ENCODE measurements at regions not wholly inside any gene's neighbourhood (a gene's known extent, or its start where the extent isn't known, plus 50 kb on each side); places are given as distances from the start of the nearest gene placed in this dataset.

DNA sequence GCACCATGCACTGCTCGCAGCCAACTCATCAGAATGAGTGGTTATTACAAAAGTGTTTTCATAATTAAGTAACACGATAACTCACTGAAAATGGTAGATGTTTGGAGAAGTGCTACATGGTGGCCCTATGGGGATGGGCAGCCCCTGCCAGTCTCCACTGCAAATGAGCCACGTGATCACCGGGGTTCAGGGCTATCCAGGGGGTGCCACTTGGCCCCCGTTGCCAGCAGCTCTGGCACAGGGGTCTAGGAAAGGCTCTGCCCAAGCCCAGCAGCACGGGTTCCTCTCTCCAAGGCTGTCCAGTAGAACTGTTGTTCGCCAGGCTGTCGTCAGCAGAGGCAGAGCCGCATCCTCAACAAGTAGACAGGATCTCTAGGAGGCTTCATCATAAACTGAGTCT is 382.1 kb upstream of the B3GAT1 start:
- no peak for DNase-seq

DNA sequence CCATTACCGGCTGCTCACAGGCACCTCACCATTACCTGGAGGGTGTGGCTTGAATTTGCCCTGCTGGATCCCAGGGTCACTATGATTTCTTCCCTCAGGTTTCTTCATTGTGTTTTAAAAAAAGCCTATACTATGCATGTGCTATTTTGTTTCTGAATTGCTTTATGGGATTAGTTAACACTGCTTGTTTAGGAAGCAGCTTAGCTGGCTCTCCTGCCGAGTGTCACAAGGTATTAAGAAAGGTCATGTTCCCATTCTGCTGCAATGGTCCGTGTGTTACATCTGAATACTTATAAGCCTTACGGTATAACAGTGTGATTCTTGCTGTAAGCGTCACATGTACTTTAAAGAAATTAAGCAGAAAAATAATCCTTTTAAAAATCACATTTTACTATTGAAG is 380.6 kb upstream of the B3GAT1 start:
- no peak for DNase-seq

DNA sequence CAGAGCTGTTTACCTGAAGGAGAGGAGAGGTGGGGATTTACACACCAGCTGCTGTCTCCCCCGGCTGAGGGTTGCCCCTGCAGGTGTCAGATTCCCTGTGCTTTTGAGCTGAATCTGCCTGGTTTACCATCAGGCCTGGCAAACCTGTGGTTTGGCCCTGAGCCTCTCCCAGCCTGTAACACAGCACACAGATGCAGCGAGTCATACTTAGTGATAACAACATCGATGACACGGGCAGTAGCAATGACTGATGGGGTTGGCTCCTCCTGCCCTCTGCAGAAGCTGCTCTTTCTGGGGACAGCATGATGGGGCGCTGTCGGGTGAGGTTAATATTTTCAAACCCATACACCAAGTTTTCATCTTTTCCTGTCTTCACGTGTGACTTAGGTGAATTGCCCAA is 380.0 kb upstream of the B3GAT1 start:
- no peak for DNase-seq

DNA sequence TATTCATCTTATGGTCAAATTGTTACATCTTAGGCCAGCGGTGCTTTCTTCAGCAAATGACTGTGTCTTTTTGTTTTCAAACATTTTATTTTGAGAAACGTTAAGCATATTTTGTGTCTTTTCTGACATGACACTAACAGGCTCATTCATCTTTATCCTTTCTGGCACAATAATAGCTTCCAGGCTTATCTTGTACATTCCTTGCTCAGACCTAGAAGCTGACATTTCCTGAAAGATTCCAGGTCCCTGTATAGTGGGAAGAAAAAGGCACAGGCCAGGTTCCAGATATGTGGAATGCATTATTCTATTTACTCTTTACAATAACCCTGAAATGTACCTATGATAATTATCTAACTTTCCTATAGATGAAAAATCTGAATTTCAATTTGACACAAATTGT is 379.1 kb upstream of the B3GAT1 start:
- no peak for DNase-seq

DNA sequence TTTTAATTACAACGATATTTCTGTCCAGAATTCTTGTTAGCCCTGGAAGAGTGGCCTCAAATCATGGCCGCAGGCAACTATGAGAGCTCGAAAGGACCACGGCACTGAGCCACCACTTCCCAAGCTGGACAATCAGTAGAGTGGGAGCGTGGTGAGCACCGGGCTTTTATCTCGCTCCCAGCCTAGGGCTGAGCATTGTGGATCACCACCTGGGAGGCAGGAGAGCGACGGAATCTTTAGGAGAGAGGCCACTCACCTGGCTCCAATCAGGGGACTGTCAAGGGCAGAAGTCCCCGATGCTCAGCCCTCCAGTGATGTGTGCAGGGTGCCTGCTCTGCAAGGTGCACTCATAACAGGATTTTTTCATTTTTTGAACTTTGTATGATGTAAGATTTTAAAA is 377.1 kb upstream of the B3GAT1 start:
- DNase-seq, result no peak

DNA sequence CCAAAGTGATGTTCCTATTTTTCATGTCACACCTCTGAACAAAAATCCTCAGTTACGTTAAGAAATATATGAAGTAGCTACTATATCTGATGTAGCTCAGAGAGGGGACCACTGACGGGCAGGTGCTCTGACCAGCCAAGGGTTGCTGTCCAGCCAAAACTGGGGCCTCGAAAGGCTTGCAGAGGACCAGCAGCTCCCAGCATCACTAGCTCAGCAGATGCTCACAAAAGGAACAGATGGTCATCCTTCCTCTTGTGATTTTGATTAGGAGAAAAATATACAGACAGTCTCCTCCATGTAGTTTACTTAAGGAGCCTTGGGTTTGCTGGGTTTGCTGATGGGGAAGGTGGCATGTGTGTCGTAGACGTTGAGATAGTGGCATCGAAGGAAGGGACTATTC is 374.6 kb upstream of the B3GAT1 start:
- no peak for DNase-seq

DNA sequence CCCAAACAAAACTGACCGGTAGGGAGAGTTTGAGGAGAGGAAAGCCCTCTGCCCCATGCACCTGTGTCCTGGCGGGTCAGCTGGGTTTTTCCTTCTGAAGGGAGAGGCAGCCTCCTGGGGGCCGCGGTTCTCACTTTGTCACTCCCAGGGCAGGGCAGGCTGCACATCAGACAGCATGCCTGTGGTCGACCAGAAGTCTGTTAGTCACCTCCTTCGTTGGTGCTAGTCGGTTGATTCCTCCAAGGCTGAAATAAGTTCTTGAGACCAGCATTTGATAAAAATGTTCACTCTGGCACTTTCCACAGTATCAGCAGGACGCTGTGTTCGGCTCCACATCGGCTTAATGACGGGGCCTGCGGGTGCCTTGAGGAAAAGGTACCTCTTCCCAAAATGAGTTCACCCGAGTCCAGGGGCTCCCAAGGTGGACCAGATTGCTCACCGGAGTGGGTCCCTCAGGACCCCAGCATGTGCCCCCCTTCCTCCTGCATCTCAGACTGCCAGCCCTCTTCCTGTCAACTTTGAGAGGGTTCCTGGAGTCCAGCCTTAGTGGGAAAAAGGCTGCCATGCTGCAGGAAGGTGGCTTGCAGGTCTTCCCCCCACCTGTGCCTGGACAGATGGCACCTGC is 373.7 kb upstream of the B3GAT1 start:
- no peak for DNase-seq

DNA sequence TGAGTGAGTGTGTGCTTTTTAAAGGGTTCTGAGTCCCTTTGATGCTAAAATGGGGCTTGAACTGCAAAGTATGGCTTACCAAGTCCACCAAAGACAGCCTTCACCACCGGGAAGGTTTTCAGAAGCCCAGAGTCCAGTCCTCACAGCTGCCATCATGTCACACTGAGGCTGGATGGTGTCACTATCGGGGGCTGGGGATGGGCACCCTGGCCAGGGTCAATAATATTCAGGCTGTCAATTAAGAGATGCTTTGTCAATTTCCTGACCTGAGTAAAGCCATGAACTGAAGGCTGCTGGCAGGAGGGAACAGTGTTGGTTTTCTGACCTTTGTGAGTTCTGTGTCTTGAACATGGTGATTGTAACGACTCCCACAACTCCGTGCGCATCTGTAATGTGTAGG is 373.0 kb upstream of the B3GAT1 start:
- DNase-seq, result no peak

DNA sequence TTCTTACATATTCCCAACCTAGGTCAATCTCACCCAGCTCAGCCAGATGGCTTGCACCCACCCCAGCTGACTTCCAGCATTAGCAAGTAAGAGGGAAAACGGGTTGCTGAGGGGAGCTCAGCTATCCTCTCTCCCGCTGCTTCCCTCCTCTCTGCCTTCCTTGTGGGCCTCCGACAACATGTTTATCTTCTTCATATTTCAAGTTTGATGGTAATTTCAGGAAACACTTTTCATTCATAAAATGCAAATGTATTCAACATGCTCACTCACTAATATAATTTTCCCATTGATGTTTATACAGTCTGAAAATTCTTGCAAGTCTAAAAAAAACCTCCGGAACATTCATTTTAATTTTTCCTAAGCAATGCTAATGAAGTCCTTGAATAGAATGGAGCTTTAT is 372.5 kb upstream of the B3GAT1 start:
- DNase-seq, result no peak

DNA sequence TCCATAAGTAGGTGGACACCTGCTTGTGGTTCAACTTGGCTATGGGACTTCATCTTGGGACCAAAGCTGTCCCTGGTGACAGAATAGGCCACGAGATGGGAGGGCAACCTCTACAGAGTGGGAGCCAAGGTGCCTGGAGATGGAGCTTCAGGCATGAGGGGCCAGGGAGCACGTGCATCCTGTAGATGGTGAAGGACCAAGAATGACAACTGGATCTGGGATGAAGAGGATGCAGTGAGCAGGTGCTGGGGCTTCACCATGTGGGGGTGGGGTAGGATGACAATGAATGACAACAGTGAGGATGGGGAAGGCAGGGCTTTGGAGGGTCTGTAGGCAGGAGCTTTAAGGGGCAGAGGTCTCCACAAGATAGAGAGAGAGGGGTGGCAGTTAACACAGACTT is 372.0 kb upstream of the B3GAT1 start:
- no peak for DNase-seq

DNA sequence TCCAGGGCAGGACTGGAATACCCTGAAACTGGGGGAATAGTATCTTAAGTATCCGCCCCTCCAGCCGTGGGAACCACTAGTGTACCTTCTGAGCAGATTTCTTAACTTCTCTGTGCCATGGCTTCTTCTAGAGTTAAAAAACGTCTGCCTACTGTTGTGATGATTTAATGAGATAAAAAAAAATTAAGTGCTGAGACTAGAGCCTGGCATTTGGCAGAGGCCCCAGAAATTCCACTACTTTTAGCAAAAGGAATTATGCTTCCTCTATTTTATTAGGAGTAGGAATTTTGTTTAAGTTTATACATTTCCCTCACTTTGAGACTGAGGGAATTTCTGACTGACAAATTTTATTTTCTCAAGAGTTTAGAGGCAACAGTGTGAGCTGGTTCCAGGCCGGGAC is 371.2 kb upstream of the B3GAT1 start:
- no peak for DNase-seq

DNA sequence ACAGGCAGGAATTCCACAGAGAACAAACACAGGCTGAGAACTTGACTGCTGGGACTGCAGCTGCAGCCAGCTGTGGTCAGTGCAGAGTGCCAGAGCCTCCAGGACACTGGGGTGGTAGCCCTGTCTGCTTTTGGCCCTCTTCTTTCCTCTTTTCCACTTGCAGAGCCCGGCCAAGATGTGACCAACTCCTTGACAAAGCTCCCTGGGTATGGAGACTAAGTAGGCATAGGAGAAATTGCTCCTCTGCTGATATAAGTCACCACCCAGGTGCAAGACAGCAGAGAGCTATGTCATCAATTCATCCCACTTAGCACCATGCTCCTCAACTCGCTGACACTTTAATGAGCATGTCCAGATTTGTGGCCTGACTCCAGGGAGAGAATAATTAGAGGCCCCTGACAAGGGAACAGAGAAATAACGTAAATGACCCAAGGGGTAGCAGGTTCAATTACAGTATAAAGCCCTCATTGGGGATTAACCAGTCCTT is 369.4 kb upstream of the B3GAT1 start:
- no peak for DNase-seq

DNA sequence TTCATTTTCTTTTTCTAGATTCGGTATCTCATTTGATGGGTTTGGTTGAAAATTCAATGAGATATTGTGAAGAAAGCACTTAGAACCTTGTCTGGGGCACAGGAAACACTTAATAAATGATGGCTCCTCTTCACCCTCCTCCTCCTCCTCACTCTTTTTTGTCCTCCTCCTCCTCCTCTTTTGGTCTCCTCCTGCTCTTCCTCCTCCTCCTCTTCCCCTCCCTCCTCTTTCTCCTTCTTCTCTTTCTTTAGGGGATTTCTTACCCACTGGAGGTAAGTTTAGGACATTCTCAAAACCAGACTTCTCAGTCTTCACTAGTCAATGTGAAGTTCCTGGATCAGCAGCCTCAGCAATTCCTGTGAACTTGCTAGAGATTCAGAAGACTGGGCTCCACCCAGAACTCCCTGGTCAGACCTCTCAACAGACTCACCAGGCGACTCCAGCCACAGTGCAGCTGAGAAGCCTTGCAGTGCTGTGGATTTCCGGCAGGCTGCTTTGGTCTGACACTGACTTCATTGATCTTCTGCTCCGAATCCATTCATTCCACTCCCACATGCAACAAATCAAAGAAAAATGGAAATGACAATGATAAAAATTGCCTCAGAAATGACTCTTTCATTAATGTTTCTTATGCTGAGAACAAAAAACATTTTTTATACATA is 368.6 kb upstream of the B3GAT1 start:
- no peak for DNase-seq

DNA sequence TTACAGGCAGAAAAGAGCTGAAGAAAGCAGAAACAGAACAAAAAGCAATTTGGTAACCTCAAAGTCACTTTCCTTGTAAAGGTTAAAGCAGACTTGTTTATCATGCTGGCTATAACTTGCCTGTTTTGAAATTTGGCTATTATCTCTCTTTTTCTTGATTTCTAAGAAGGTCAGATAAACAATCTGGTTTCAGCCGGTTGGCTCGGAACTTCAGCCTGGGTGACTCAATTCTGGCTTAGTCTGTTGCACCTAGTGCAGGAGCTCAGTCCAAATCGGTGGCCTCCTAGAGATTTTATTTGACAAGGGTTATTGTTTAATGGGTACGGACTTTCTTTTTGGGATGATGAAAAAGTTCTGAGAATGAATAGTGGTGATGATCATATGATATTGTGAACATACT is 367.1 kb upstream of the B3GAT1 start:
- DNase-seq, result no peak

DNA sequence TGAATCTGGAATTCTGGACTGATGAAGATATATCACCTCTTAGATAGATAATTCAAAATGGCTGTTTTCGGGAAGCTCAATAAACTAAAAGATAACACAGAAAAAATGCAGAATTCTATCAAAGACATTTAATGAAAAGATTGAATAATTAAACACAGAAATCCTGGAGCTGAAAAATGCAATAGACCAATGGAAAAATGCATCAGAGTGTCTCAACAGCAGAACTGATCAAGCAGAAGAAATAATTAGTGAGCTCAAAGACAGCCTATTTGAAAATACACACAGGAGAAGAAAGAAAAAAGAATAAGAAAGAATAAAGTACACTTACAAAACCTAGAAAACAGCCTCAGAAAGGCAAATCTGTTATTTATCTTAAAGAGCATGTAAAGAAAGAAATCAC is 356.4 kb upstream of the B3GAT1 start:
- DNase-seq, result no peak

DNA sequence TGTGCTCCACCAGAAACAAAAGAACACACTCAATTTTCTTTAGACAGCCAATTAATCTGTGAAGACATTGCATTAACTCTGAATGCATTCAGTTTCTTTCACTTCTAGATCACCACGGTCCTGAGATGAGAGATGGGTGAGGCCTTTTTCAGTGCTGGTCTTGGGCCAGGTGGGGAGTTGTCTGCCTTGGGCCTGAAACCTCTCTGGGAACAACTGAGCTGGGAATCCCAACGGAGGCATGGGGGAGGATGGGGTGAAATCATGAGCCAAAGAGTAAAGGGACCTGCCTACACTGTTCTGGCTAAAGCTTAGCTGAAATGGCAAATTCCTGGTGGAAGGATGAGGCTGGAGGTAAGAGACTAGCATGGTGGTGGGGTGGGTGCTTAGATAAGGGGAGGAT is 353.5 kb upstream of the B3GAT1 start:
- no peak for DNase-seq

DNA sequence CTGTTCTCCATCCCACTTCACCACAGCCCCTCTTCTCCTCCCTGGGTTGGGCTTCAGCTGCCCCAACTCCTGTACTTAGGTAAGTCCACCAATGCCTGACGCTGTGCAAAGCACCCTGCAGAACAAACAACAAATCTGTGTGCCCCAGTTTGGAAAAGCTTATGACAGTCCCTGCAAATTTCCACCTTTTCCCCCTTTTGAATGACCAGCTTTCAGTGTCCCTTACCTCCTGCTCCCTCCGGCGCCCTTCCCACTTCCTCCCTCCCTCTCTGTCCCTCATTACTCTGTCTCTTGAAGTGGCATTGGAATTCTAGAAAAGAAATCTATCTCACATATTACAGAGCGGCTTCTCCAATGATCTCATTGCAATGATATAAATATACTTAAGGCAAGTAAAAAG is 352.9 kb upstream of the B3GAT1 start:
- DNase-seq, result no peak

DNA sequence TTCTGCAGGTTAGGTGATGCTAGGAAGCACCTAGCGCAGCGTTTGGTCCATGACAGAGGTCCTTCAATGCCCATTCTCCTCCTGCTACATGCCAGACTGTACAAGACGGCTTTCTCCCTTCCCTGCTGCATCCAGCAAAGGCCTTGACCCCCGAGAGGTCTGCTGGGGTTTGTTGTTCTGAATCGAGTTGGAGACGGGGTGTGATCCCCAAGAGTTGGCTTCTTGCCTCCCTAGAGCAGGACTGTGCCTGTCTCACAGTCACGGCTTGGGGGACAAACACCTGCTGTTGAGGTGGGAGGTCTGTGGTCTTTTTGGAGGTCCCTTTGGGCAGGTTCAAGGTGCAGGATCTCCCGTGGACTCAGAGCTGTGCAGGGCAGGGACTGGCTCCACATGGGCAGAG is 352.3 kb upstream of the B3GAT1 start:
- no peak for DNase-seq

DNA sequence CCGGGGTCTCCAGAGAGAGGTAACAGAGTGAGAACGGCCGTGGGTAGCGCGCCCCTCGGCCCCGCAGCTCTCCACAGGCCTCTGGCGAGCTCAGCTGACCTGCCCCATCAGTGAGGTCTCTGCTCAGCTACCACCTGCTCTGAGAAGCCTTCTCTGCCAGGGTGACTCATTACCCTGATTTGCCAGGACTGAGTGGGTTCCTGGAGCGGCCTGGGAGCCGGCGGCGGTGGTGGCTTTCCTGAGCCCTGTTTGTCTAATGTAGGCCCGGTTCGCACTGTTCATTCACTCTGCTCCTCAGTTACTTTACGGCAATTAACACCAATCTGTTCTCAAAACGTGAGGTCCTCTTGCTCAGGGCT is 351.0 kb upstream of the B3GAT1 start:
- no peak for DNase-seq

DNA sequence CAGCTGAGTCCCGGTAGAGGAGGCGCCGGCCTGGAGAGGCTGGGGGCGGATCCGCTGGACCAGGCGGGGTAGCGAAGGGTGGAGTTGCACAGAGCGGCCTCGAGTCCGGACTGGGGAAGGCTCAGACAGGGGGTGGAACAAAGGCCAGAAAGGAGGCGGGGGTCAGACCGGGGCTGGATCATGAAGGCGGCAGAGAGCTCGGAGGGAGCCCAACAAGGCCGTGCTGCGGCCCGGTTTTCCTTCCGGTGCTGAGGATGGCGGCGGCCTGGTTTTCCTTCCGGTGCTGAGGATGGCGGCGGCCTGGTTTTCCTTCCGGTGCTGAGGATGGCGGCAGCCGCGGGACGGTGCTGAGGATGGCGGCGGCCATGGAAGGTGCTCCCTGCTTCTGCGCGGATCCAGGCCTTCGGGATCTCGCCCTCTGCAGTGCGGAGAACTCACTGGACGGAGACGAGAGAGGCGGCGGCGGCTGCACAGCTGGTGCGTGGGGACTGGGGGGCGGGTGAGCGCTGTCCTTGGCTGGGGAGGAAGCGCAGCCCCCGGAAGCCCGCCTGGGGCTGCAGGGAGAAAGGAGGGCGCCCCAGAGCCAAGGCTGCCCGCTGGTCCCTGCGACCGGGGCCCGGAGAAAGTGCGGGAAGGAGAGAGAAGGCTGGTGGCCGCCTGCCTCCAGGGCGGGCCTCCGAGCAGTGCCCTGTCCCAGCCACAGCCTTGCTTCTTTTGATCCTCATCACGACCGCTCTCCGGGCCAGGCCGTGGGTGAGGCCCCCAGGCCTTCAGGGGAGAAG is 350.4 kb upstream of the B3GAT1 start:
- DNase-seq, result no peak

DNA sequence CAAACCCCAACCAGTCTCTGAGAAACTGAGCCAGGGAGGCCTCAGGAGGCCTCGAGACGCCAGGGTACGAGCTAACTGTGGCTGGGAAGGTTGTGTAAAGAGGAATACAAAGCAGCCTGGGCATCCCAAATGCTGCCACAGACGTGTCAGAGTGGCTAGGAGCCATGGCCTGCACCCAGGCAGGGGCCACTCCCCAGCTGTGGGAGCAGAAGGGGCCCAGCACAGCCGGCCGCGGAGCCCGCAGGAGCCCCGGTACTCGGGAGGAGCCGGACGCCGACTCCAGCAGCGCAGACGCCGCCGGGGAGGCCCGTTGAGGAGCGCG is 349.8 kb upstream of the B3GAT1 start:
- no peak for DNase-seq

DNA sequence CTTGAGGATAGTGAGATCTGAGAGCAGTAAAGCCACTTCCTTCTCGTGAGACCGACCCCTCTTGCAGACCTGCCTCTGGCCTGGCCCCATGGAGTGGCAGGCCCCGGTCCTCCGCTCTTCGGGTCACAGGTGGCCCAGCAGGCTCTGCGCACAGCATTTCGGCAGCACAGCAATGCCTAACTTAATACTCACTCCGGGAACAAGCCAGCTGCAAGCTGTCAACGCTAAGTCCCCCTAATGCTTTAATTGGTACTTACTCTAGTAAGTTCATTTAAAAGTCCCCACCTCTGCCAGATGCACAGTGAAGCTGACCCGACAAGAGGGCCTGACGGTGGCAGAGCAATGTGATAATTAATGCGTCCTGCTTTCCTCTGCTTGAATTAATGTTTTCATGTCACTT is 349.3 kb upstream of the B3GAT1 start:
- no peak for DNase-seq

DNA sequence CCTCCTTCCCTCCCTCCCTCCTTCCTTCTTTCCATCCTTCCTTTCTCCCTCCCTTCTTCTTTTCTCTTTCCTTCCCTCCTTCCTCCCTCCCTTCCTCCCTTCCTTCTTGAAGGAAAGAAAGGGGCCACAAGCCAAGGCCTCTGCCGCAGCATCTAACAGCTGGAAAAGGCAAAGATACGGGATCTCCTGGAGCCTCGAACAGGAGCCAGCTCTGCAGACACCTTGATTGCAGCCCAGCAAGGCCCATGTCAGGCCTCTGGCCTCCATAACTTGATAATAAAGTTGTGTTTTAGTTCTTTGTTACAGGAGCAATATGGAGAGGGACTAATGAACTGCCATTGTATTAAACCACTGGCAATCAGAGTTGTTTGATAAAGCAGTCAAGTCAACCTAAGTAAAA is 348.9 kb upstream of the B3GAT1 start:
- DNase-seq, result no peak

DNA sequence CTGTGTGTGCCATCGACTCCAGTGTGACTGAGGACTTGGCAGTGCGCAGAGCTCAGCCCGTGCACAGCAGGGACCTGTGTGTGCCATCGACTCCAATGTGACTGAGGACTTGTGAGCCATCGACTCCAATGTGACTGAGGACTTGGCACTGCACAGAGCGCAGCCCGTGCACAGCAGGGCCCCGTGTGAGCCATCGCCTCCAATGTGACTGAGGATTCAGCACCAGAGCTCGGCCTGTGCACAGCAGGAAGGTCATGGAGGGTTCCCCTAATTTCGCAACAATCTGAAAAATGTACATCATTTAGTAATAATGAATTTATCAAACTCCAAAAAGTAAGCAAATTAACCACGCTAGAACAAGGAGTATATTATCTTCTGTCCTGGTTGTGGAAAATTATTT is 348.3 kb upstream of the B3GAT1 start:
- DNase-seq, result no peak

DNA sequence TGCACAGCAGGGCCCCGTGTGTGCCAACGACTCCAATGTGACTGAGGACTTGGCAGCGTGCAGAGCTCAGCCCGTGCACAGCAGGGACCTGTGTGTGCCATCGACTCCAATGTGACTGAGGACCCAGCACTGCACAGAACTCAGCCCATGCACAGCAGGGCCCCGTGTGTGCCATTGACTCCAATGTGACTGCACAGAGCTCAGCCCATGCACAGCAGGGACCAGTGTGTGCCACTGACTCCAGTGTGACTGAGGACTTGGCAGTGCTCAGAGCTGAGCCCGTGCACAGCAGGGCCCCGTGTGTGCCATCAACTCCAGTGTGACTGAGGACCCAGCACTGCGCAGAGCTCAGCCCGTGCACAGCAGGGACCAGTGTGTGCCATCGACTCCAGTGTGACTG is 347.8 kb upstream of the B3GAT1 start:
- no peak for DNase-seq
